Gastrocnemius medialis (tissue), 4 donors: ENCODE measurements at regions not wholly inside any gene's neighbourhood (a gene's known extent, or its start where the extent isn't known, plus 50 kb on each side); places are given as distances from the start of the nearest gene placed in this dataset.

Experiments used
- ATAC-seq, 2 donors: fragments of 150-250 bp; one replicate each; pipeline ENCODE4 v1.9.1; 2016
- DNase-seq, 2 donors: peaks; one replicate each; pipeline ENCODE4 v3.0.0-alpha.2; 2019
- H3K27ac ChIP-seq, 4 donors: fragments of 200-600 bp; sonication (generic); 1 replicate in 1 of 4; 2 replicates in 3 of 4; pipeline ENCODE4 v1.5.1; 2016 to 2018; ENCODE audit warnings: mild to moderate bottlenecking in 2 of 4, moderate library complexity in 1 of 4
- H3K27me3 ChIP-seq, 3 donors: fragments of 200-600 bp; sonication (generic) in 2 of 3; 1 replicate in 1 of 3; 2 replicates in 2 of 3; pipeline versions ENCODE4 v1.5.1 to v1.6.0; 2016 to 2019; ENCODE audit warnings: mild to moderate bottlenecking in 1 of 3, moderate library complexity in 1 of 3
- H3K36me3 ChIP-seq, 2 donors: fragments of 200-600 bp; sonication (generic) in 1 of 2; one replicate each; pipeline ENCODE4 v1.5.1; 2017 to 2018
- H3K4me1 ChIP-seq, 2 donors: fragments of 200-600 bp; sonication (generic) in 1 of 2; one replicate each; pipeline ENCODE4 v1.5.1; 2016 to 2017; ENCODE audit warnings: mild to moderate bottlenecking in 2 of 2
- H3K4me3 ChIP-seq, 4 donors: fragments of 200-600 bp; sonication (generic) in 3 of 4; 1 replicate in 1 of 4; 2 replicates in 3 of 4; pipeline ENCODE4 v1.5.1; 2016 to 2019; ENCODE audit warnings: mild to moderate bottlenecking in 2 of 4
- H3K9me3 ChIP-seq, 3 donors: fragments of 200-600 bp; sonication (generic) in 2 of 3; 1 replicate in 1 of 3; 2 replicates in 2 of 3; pipeline ENCODE4 v1.5.1; 2016 to 2019
- CTCF ChIP-seq, 5 experiments: fragments of 450-650 bp in 3 of 5; fragments of 200-600 bp in 2 of 5; sonication (generic) in 2 of 5; IDR thresholded peaks in 4 of 5; conservative IDR thresholded peaks in 1 of 5; 1 replicate in 4 of 5; 2 replicates in 1 of 5; pipeline ENCODE4 v1.5.1; 2016 to 2019; ENCODE audit warnings: antibody characterized with exemption in 5 of 5, mild to moderate bottlenecking in 3 of 5, moderate library complexity in 3 of 5
- POLR2A ChIP-seq, 2 donors: fragments of 450-650 bp; IDR thresholded peaks; one replicate each; pipeline ENCODE4 v1.6.1; 2017; ENCODE audit warnings: antibody characterized with exemption in 2 of 2, mild to moderate bottlenecking in 2 of 2, moderate library complexity in 2 of 2
- in situ Hi-C, 4 donors: fragments of 200-750 bp; cut with MboI; loops; one replicate each; pipeline versions ENCODE4 v1.15.0 to v1.8.0; 2017; ENCODE audit warnings: low sequenced_read_pairs in 4 of 4
- intact Hi-C: fragments of 100-400 bp; cut with DNase I; formaldehyde crosslinking; loops from one replicate; pipeline ENCODE4 v1.15.1; 2023; ENCODE audit warnings: low total_unique reads

- in situ Hi-C loops = no loop called here
- Histone ChIP-seq H3K27me3 (peaks cover 23 to 31% (median 28%) of the 10 kb centered on the region in 3 donors), H3K27ac (no peak overlapping the region), H3K9me3 (no peaks in the 10 kb centered on the region), H3K4me3 (no peak overlapping the region), H3K4me1 (no peaks in the 10 kb centered on the region), H3K36me3 (no peaks in the 10 kb centered on the region)
- intact Hi-C loops = no loop called here
- ATAC-seq (no peak), DNase-seq (no peak)
- no peak for TF ChIP-seq POLR2A (IDR thresholded peaks at IDR 0.05)
- TF ChIP-seq CTCF (IDR thresholded peaks at IDR 0.05 in 4 of 5, conservative IDR thresholded peaks at IDR 0.05 in 1 of 5) = no peak
Observed at GRCh38 chr5:176711883-176712282, 64.6 kb downstream of the TSPAN17 start.

GRCh38 chr5:176712546-176713304, 65.4 kb downstream of the TSPAN17 start:
- DNase-seq (no peak), ATAC-seq (no peak)
- H3K36me3 ChIP-seq = no peaks in the 10 kb centered on the region
- no peak for TF ChIP-seq CTCF (IDR thresholded peaks at IDR 0.05 in 4 of 5, conservative IDR thresholded peaks at IDR 0.05 in 1 of 5)
- no peak for TF ChIP-seq POLR2A (IDR thresholded peaks at IDR 0.05)
- H3K4me1 ChIP-seq = no peaks in the 10 kb centered on the region
- H3K4me3 ChIP-seq = no peak overlapping the region
- peaks cover 26 to 32% (median 30%) of the 10 kb centered on the region in 3 donors for H3K27me3 ChIP-seq
- intact Hi-C loops (no loop called here), in situ Hi-C loops (no loop called here)
- no peaks in the 10 kb centered on the region for H3K9me3 ChIP-seq
- no peak overlapping the region for H3K27ac ChIP-seq

- intact Hi-C loops (no loop called here), in situ Hi-C loops (no loop called here)
- TF ChIP-seq POLR2A (IDR thresholded peaks at IDR 0.05) (no peak), CTCF (IDR thresholded peaks at IDR 0.05 in 4 of 5, conservative IDR thresholded peaks at IDR 0.05 in 1 of 5) (no peak)
- H3K27me3 ChIP-seq = peaks cover 26 to 32% (median 30%) of the 10 kb centered on the region in 3 donors
- DNase-seq (no peak), ATAC-seq (no peak)
- no peak overlapping the region for H3K27ac ChIP-seq
- H3K4me3 ChIP-seq = no peak overlapping the region
- H3K36me3 ChIP-seq = no peaks in the 10 kb centered on the region
- no peaks in the 10 kb centered on the region for H3K4me1 ChIP-seq
- H3K9me3 ChIP-seq = no peaks in the 10 kb centered on the region
Observed at GRCh38 chr5:176713409-176713808, 66.1 kb downstream of the TSPAN17 start.

GRCh38 chr5:176714067-176714466, 66.8 kb downstream of the TSPAN17 start:
- no peak for ATAC-seq
- no peak for DNase-seq
- no peak overlapping the region for H3K4me3 ChIP-seq
- in situ Hi-C loops = no loop called here
- no peaks in the 10 kb centered on the region for H3K4me1 ChIP-seq
- TF ChIP-seq CTCF (IDR thresholded peaks at IDR 0.05 in 4 of 5, conservative IDR thresholded peaks at IDR 0.05 in 1 of 5) (no peak), POLR2A (IDR thresholded peaks at IDR 0.05) (no peak)
- peaks cover 26 to 32% (median 30%) of the 10 kb centered on the region in 3 donors for H3K27me3 ChIP-seq
- H3K36me3 ChIP-seq = no peaks in the 10 kb centered on the region
- no peak overlapping the region for H3K27ac ChIP-seq
- intact Hi-C loops = no loop called here
- no peaks in the 10 kb centered on the region for H3K9me3 ChIP-seq
